Fibroblast of mammary gland (primary cell): ENCODE measurements at regions not wholly inside any gene's neighbourhood (a gene's known extent, or its start where the extent isn't known, plus 50 kb on each side); places are given as distances from the start of the nearest gene placed in this dataset.

ENCODE experiments used
- DNase-seq: peaks from one replicate; pipeline ENCODE4 v3.0.0-alpha.2; 2010; ENCODE audit warnings: low read depth
- H3K4me3 ChIP-seq: 2 replicates; pipeline ENCODE4 v1.5.1; 2011; ENCODE audit warnings: low read depth, mild to moderate bottlenecking, low read length, moderate library complexity; ENCODE audit not compliant: control insufficient read depth
- TF ChIP-seq, protein P1 (sequence below): conservative IDR thresholded peaks from 2 replicates; pipeline ENCODE4 v1.5.1; 2011; ENCODE audit warnings: low read depth, low read length, inconsistent platforms; ENCODE audit not compliant: control insufficient read depth, insufficient read depth

DNA sequence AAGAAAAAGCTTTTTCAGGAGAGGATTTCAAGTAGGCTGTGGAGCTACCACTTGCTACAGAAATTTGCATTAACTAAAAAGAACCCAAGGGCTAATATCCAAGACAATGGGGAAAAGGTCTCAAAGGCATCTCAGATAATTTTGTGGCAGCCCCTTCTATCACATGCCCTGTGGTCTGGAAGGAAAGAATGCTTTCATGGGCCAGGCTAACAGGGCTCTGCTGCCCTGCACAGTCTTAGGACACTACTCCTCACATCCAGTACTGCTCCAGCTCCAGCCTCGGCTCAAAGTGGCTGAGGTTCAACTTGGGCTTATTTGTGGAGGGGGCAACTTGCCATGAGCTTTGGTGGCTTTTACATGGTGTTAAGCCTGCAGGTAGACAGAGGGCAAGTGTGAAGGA, 1150.3 kb downstream of the CNTNAP5 start:
- H3K4me3 ChIP-seq, result no peak overlapping the region
- DNase-seq, result no peak
- TF ChIP-seq, protein P1, sequence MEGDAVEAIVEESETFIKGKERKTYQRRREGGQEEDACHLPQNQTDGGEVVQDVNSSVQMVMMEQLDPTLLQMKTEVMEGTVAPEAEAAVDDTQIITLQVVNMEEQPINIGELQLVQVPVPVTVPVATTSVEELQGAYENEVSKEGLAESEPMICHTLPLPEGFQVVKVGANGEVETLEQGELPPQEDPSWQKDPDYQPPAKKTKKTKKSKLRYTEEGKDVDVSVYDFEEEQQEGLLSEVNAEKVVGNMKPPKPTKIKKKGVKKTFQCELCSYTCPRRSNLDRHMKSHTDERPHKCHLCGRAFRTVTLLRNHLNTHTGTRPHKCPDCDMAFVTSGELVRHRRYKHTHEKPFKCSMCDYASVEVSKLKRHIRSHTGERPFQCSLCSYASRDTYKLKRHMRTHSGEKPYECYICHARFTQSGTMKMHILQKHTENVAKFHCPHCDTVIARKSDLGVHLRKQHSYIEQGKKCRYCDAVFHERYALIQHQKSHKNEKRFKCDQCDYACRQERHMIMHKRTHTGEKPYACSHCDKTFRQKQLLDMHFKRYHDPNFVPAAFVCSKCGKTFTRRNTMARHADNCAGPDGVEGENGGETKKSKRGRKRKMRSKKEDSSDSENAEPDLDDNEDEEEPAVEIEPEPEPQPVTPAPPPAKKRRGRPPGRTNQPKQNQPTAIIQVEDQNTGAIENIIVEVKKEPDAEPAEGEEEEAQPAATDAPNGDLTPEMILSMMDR, result no peak

DNA sequence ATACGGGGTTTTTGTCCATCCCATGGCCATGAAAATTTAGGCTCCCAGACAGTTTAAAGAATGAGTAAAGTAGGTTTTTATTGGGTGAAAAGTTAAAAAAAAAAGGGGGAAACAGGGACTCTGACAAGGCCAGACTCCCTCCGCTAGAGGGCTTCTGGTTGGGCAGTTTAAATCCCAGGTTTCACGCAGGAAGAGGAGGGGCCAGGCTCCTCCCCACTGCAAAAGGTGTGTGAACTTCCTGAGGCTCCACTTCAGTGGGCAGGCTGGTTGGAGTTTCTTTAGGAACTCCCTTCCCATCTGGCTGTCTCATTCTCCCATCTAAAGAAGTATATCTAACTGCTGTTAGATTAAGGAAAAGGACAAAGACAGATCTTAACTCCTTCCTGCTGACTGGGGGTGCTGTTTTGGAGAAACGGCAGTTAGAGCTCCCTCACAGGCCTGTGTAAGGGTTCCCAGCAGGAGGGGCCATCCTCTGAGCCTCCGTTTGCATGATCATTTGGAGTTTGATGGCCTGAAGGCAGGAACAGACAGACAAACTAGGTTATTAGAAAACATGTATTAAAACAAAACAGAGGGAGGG, 1160.7 kb downstream of the CNTNAP5 start:
- TF ChIP-seq, protein P1, result no peak
- H3K4me3 ChIP-seq, result no peak overlapping the region
- DNase-seq, result no peak

DNA sequence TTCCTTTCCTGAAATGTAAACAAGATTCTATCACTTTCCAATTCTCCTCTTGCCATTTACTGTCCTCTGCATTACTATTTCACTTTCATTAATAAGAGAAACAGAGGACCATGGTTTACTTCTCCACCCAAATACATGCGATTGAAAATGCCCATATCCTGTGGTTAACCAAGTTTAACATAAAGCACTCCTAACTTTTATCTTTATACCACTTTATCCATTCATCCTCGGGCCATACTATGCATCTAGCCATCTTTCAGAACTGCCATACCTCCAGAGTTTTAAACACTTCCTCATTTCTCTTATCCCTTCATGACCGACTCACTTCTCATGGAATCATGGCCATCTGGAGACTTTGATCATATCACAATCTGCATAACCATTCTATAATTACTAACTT, 1182.3 kb downstream of the CNTNAP5 start:
- no peak overlapping the region for H3K4me3 ChIP-seq
- DNase-seq, result no peak
- TF ChIP-seq, protein P1, result no peak

DNA sequence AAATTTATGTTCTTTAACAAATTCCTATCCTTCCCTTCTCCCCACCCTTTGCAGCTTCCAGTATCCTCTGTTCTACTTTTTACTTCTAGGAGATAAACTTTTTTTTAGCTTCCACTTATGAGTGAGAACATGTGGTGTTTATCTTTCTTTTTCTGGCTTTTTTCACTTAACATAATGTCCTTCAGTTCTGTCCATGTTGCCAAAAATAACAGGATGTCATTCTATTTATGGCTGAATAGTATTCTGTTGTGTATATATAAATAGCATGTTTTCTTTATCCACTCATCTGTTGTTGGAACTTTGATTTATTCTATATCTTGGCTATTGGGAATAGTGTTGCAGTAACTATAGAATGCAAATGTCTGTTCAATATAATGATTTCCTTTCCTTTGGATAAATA, 1191.2 kb downstream of the CNTNAP5 start:
- DNase-seq, result no peak
- TF ChIP-seq, protein P1, result no peak

DNA sequence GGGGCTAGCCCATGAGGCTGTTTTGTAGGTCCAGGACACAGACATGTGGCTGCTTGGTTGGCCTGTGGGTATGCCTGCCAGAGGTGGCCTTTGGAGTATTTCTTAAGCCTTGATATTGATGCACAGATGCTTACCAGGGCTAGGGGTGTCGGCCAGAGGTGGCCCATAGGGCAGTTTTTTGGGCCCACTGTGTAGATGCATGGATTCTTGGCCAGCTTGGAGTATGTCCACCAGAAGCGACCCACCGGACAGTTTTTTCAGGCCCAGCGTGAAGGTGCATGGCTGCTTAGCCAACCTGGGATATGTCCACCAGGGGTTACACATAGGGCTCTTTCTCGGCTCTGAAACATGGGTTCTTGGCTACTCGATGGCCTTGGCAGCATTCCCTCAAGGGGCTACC, 1199.1 kb downstream of the CNTNAP5 start:
- TF ChIP-seq, protein P1, result no peak
- no peak overlapping the region for H3K4me3 ChIP-seq
- no peak for DNase-seq

More for the DNA sequence above, 1191.2 kb downstream of the CNTNAP5 start:
- no peak overlapping the region for H3K4me3 ChIP-seq

DNA sequence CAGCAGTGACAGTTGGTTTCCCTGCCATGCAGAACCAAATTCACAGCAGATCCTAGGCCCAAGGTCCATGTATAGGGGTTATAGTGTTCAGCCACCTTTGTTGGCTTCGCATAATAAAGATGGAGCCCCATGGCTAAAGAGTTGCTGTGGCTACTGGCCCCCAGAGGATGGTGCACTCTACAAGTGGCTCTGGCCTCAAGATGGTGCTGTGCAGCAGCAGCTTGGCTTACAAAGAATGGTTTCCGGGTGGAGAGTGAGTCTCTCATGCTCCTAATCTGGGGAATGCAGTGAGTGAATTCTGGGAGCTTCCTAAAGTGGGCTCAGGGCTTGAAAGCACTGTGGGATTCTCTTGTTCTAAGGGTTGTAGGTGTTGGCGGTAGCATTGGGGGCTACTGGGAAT, 1199.7 kb downstream of the CNTNAP5 start:
- no peak overlapping the region for H3K4me3 ChIP-seq
- no peak for DNase-seq
- TF ChIP-seq, protein P1, result no peak
